H1 (cell line): ENCODE measurements at regions not wholly inside any gene's neighbourhood (a gene's known extent, or its start where the extent isn't known, plus 50 kb on each side); places are given as distances from the start of the nearest gene placed in this dataset.
A peak's percentile ranks its signal among the peaks of the same experiment; 100 is the strongest.

ENCODE experiments used
- CEBPB ChIP-seq: IDR thresholded peaks from 2 replicates; pipeline ENCODE4 v1.6.1; 2012; ENCODE audit warnings: low read depth, low read length
- EP300 ChIP-seq, 2 experiments: IDR thresholded peaks; 1 replicate in 1 of 2; 2 replicates in 1 of 2; pipeline ENCODE4 v1.6.1; 2011 to 2012; ENCODE audit warnings: low read depth in 2 of 2, low read length in 2 of 2, mild to moderate bottlenecking in 2 of 2, borderline replicate concordance in 1 of 2, inconsistent platforms in 1 of 2, moderate library complexity in 1 of 2
- EZH2 ChIP-seq: fragments of 200-600 bp; sonication (generic); IDR thresholded peaks from 2 replicates; pipeline ENCODE4 v1.7.1; 2012; ENCODE audit warnings: low read depth, mild to moderate bottlenecking, moderate library complexity, low read length, inconsistent platforms; ENCODE audit not compliant: severe bottlenecking
- MAFK ChIP-seq: IDR thresholded peaks from 2 replicates; pipeline ENCODE4 v1.6.1; 2012; ENCODE audit warnings: low read depth, mild to moderate bottlenecking, improper control_type of control experiment, low read length
- POU5F1 ChIP-seq: IDR thresholded peaks from 2 replicates; pipeline ENCODE4 v1.6.1; 2011; ENCODE audit warnings: low read depth, mild to moderate bottlenecking, low read length, moderate library complexity
- RNF2 ChIP-seq: fragments of 200-900, 300-1000 bp; sonication (generic); IDR thresholded peaks from 2 replicates; pipeline ENCODE4 v1.7.1; 2016; ENCODE audit warnings: borderline replicate concordance, low read depth, mild to moderate bottlenecking, antibody characterized with exemption, low read length; ENCODE audit not compliant: poor library complexity, severe bottlenecking; ENCODE audit errors: missing control alignments
- SIN3A ChIP-seq, 2 experiments: IDR thresholded peaks in 1 of 2; conservative IDR thresholded peaks in 1 of 2; 2 replicates each; pipeline ENCODE4 v1.6.1; 2011 to 2012; ENCODE audit warnings: low read length in 2 of 2, improper control_type of control experiment in 1 of 2, low read depth in 1 of 2, mild to moderate bottlenecking in 1 of 2
- SIX5 ChIP-seq: IDR thresholded peaks from 2 replicates; pipeline ENCODE4 v1.6.1; 2011; ENCODE audit warnings: mild to moderate bottlenecking, low read depth, low read length
- TEAD4 ChIP-seq: IDR thresholded peaks from 2 replicates; pipeline ENCODE4 v1.6.1; 2012; ENCODE audit warnings: low read depth, low read length, inconsistent platforms, mixed read lengths
- ZNF274 ChIP-seq: IDR thresholded peaks from 2 replicates; pipeline ENCODE4 v1.7.0; 2012; ENCODE audit warnings: low read length, borderline replicate concordance; ENCODE audit errors: extremely low read depth
- TF ChIP-seq, protein P1 (sequence below): fragments of 300-600 bp; sonication (generic); IDR thresholded peaks from 2 replicates; pipeline ENCODE4 v1.7.1; 2012; ENCODE audit warnings: low read length, moderate library complexity, mild to moderate bottlenecking, inconsistent platforms; ENCODE audit not compliant: insufficient replicate concordance

DNA sequence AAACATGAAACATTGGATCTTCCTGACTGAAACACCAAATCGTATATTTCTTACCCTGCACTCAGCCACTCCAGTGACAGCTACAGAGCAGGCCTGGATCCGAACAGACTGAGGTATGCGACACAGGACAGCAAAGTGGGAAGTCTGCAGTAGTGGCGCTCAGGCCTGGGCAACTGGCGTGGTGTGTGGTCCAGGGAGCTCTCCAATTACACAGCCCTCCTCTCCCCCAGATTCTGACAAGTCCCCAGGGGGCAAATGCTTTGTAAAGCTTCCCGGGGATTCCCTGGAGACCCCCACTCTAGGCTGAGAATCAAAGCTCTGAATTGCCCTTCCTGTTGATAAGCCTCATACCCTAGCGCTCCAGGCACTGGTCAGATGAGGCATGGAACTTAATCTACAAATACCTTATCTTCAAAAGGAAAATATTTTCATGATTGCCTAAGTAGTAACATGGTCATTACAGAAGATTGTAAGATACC is 104.8 kb upstream of the ERCC6L2 start (continued):
- TF ChIP-seq SIN3A (conservative IDR thresholded peaks at IDR 0.05 in 1 of 2, IDR thresholded peaks at IDR 0.05 in 1 of 2; ENCODE audit: low read depth in 1 of 2, low read length in 2 of 2) (peak in 1 of 2 experiments; percentile 63; a peak in 1 of 4 replicates), SIX5 (no peak), RNF2 (no peak), TEAD4 (peak; percentile 43; the same call in 1 of the 2 replicates), CEBPB (no peak), EZH2 (no peak), ZNF274 (no peak), EP300 (IDR thresholded peaks at IDR 0.05; ENCODE audit: borderline replicate concordance in 1 of 2, low read depth in 2 of 2, low read length in 2 of 2) (no peak), MAFK (no peak), POU5F1 (no peak)
- TF ChIP-seq, protein P1, sequence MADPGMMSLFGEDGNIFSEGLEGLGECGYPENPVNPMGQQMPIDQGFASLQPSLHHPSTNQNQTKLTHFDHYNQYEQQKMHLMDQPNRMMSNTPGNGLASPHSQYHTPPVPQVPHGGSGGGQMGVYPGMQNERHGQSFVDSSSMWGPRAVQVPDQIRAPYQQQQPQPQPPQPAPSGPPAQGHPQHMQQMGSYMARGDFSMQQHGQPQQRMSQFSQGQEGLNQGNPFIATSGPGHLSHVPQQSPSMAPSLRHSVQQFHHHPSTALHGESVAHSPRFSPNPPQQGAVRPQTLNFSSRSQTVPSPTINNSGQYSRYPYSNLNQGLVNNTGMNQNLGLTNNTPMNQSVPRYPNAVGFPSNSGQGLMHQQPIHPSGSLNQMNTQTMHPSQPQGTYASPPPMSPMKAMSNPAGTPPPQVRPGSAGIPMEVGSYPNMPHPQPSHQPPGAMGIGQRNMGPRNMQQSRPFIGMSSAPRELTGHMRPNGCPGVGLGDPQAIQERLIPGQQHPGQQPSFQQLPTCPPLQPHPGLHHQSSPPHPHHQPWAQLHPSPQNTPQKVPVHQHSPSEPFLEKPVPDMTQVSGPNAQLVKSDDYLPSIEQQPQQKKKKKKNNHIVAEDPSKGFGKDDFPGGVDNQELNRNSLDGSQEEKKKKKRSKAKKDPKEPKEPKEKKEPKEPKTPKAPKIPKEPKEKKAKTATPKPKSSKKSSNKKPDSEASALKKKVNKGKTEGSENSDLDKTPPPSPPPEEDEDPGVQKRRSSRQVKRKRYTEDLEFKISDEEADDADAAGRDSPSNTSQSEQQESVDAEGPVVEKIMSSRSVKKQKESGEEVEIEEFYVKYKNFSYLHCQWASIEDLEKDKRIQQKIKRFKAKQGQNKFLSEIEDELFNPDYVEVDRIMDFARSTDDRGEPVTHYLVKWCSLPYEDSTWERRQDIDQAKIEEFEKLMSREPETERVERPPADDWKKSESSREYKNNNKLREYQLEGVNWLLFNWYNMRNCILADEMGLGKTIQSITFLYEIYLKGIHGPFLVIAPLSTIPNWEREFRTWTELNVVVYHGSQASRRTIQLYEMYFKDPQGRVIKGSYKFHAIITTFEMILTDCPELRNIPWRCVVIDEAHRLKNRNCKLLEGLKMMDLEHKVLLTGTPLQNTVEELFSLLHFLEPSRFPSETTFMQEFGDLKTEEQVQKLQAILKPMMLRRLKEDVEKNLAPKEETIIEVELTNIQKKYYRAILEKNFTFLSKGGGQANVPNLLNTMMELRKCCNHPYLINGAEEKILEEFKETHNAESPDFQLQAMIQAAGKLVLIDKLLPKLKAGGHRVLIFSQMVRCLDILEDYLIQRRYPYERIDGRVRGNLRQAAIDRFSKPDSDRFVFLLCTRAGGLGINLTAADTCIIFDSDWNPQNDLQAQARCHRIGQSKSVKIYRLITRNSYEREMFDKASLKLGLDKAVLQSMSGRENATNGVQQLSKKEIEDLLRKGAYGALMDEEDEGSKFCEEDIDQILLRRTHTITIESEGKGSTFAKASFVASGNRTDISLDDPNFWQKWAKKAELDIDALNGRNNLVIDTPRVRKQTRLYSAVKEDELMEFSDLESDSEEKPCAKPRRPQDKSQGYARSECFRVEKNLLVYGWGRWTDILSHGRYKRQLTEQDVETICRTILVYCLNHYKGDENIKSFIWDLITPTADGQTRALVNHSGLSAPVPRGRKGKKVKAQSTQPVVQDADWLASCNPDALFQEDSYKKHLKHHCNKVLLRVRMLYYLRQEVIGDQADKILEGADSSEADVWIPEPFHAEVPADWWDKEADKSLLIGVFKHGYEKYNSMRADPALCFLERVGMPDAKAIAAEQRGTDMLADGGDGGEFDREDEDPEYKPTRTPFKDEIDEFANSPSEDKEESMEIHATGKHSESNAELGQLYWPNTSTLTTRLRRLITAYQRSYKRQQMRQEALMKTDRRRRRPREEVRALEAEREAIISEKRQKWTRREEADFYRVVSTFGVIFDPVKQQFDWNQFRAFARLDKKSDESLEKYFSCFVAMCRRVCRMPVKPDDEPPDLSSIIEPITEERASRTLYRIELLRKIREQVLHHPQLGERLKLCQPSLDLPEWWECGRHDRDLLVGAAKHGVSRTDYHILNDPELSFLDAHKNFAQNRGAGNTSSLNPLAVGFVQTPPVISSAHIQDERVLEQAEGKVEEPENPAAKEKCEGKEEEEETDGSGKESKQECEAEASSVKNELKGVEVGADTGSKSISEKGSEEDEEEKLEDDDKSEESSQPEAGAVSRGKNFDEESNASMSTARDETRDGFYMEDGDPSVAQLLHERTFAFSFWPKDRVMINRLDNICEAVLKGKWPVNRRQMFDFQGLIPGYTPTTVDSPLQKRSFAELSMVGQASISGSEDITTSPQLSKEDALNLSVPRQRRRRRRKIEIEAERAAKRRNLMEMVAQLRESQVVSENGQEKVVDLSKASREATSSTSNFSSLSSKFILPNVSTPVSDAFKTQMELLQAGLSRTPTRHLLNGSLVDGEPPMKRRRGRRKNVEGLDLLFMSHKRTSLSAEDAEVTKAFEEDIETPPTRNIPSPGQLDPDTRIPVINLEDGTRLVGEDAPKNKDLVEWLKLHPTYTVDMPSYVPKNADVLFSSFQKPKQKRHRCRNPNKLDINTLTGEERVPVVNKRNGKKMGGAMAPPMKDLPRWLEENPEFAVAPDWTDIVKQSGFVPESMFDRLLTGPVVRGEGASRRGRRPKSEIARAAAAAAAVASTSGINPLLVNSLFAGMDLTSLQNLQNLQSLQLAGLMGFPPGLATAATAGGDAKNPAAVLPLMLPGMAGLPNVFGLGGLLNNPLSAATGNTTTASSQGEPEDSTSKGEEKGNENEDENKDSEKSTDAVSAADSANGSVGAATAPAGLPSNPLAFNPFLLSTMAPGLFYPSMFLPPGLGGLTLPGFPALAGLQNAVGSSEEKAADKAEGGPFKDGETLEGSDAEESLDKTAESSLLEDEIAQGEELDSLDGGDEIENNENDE: no peak
